ENCODE measurements at regions not wholly inside any gene's neighbourhood (a gene's known extent, or its start where the extent isn't known, plus 50 kb on each side); places are given as distances from the start of the nearest gene placed in this dataset.

GRCh38 chr5:166370928-166371690, 1920.3 kb upstream of the WWC1 start:
- DNase-seq = no peak

- DNase-seq = no peak
Measured at GRCh38 chr5:166373817-166374216, 1917.6 kb upstream of the WWC1 start.

- peak; percentile 32 for DNase-seq
Measured at GRCh38 chr5:166377756-166378155, 1913.7 kb upstream of the WWC1 start.

- no peak for DNase-seq
Measured at GRCh38 chr5:166379517-166379916, 1911.9 kb upstream of the WWC1 start.

GRCh38 chr5:166382031-166382430, 1909.4 kb upstream of the WWC1 start:
- DNase-seq = no peak

GRCh38 chr5:166398131-166398530, 1893.3 kb upstream of the WWC1 start:
- no peak for DNase-seq

GRCh38 chr5:166399781-166400180, 1891.7 kb upstream of the WWC1 start:
- DNase-seq = no peak

GRCh38 chr5:166401391-166401790, 1890.1 kb upstream of the WWC1 start:
- no peak for DNase-seq

- no peak for DNase-seq
Measured at GRCh38 chr5:166412191-166412590, 1879.3 kb upstream of the WWC1 start.

GRCh38 chr5:166427211-166427610, 1864.2 kb upstream of the WWC1 start:
- no peak for DNase-seq

- DNase-seq = no peak
Measured at GRCh38 chr5:166428264-166428803, 1863.1 kb upstream of the WWC1 start.

GRCh38 chr5:166430491-166431319, 1860.7 kb upstream of the WWC1 start:
- no peak for DNase-seq

GRCh38 chr5:166431456-166431855, 1860.0 kb upstream of the WWC1 start:
- DNase-seq = no peak

- no peak for DNase-seq
Measured at GRCh38 chr5:166433679-166434078, 1857.8 kb upstream of the WWC1 start.

- DNase-seq = no peak
Measured at GRCh38 chr5:166436872-166437271, 1854.6 kb upstream of the WWC1 start.

- no peak for DNase-seq
Measured at GRCh38 chr5:166486348-166486747, 1805.1 kb upstream of the WWC1 start.

- DNase-seq = no peak
Measured at GRCh38 chr5:166488560-166488959, 1802.9 kb upstream of the WWC1 start.

GRCh38 chr5:166493040-166493439, 1798.4 kb upstream of the WWC1 start:
- DNase-seq = no peak

GRCh38 chr5:166493612-166494011, 1797.8 kb upstream of the WWC1 start:
- no peak for DNase-seq

- no peak for DNase-seq
Measured at GRCh38 chr5:166497496-166498104, 1793.8 kb upstream of the WWC1 start.

- no peak for DNase-seq
Measured at GRCh38 chr5:166499447-166500240, 1791.8 kb upstream of the WWC1 start.

GRCh38 chr5:166503506-166503905, 1787.9 kb upstream of the WWC1 start:
- DNase-seq = no peak

- DNase-seq = no peak
Measured at GRCh38 chr5:166505067-166505466, 1786.4 kb upstream of the WWC1 start.

Data from right hindlimb (tissue), 1 donor.